ENCODE measurements at regions not wholly inside any gene's neighbourhood (a gene's known extent, or its start where the extent isn't known, plus 50 kb on each side); places are given as distances from the start of the nearest gene placed in this dataset.

DNA sequence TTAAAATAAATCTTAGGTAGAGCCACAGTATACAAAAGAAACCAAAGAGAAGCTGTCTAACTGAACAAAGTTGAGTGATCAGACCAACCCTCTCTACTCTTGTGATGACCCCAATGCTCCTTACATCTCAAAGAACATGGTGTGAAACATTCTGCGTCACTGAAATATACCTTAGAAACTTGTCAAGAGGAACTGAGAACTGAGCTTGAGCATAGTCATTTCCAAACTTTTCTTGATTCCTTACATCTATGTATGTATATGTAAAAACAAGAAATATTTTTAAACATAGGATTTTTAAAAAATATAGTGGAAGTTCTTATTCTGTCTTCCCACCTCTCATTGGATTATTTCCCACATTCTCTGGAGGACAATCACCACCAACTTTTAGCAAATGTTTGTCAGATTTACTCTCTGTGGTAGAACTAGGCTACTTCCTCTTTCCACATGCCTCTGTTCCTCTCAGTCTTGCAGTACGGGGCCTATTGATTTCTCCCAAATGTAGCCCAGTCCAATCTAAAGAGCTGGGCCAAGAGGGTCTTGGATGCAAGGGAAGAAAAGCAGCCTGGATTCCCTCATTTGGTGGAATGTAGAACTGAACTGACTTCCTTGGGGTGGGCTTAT is 98.2 kb upstream of the HHIP start:
- ATAC-seq (ENCODE audit: low read depth) (no peak), DNase-seq (ENCODE audit: low spot score) (no peak)
- Histone ChIP-seq H3K9me3 (ENCODE audit: severe bottlenecking) (no peaks in the 10 kb centered on the region), H3K27ac (ENCODE audit: poor library complexity, severe bottlenecking) (no peak overlapping the region), H3K36me3 (ENCODE audit: low read depth) (no peaks in the 10 kb centered on the region), H3K4me1 (ENCODE audit: insufficient read depth, poor library complexity, severe bottlenecking) (no peaks in the 10 kb centered on the region), H3K4me3 (ENCODE audit: severe bottlenecking) (no peak overlapping the region), H3K27me3 (ENCODE audit: insufficient read depth, poor library complexity, severe bottlenecking) (no peaks in the 10 kb centered on the region)
- TF ChIP-seq, protein P1, sequence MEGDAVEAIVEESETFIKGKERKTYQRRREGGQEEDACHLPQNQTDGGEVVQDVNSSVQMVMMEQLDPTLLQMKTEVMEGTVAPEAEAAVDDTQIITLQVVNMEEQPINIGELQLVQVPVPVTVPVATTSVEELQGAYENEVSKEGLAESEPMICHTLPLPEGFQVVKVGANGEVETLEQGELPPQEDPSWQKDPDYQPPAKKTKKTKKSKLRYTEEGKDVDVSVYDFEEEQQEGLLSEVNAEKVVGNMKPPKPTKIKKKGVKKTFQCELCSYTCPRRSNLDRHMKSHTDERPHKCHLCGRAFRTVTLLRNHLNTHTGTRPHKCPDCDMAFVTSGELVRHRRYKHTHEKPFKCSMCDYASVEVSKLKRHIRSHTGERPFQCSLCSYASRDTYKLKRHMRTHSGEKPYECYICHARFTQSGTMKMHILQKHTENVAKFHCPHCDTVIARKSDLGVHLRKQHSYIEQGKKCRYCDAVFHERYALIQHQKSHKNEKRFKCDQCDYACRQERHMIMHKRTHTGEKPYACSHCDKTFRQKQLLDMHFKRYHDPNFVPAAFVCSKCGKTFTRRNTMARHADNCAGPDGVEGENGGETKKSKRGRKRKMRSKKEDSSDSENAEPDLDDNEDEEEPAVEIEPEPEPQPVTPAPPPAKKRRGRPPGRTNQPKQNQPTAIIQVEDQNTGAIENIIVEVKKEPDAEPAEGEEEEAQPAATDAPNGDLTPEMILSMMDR (IDR thresholded peaks at IDR 0.05; ENCODE audit: poor library complexity, severe bottlenecking): no peak

DNA sequence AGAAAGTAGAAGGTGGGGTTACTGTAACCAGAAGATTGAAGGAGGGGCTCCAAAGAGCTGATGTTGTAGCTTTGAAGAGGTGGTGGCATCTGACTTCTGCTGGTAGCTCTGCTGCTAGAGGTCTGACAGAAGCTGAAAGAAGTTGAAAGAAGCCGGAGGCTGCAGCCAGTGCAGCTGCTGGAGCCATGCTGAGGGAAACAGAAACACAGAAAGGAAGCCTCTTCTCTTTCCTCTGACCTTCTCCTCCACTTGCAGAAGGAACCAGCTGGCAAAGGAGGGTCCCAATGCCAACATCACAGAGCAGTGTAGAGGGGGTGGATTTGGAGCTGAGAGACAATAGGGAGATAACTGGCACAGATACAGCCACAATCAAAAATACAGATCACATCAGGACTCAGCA is 89.3 kb upstream of the HHIP start:
- ATAC-seq (ENCODE audit: low read depth) (no peak), DNase-seq (ENCODE audit: low spot score) (no peak)
- Histone ChIP-seq H3K9me3 (ENCODE audit: severe bottlenecking) (no peaks in the 10 kb centered on the region), H3K36me3 (ENCODE audit: low read depth) (no peaks in the 10 kb centered on the region), H3K27me3 (ENCODE audit: insufficient read depth, poor library complexity, severe bottlenecking) (no peaks in the 10 kb centered on the region), H3K4me1 (ENCODE audit: insufficient read depth, poor library complexity, severe bottlenecking) (no peaks in the 10 kb centered on the region), H3K27ac (ENCODE audit: poor library complexity, severe bottlenecking) (no peak overlapping the region), H3K4me3 (ENCODE audit: severe bottlenecking) (no peak overlapping the region)
- TF ChIP-seq, protein P1 (IDR thresholded peaks at IDR 0.05; ENCODE audit: poor library complexity, severe bottlenecking): no peak

DNA sequence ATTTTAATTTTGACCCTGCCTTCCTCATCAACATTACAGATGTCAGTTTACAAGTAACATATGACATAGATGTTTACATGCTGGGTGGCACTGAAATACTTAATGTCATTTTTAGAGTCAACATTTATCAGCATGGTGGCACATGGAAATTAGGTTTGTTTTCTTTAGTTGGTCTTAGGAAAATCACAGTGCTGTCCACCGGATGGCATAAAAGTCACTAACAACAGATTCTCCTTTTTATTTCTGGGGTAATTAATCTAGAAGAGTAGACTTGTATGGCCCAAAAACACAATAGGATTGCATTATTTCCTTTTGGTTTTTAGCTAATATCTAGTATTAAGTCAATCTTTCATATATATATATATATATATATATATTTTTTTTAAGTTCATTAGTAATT is 88.6 kb upstream of the HHIP start:
- Histone ChIP-seq H3K4me3 (ENCODE audit: severe bottlenecking) (no peak overlapping the region), H3K27ac (ENCODE audit: poor library complexity, severe bottlenecking) (no peak overlapping the region), H3K36me3 (ENCODE audit: low read depth) (no peaks in the 10 kb centered on the region), H3K9me3 (ENCODE audit: severe bottlenecking) (no peaks in the 10 kb centered on the region), H3K4me1 (ENCODE audit: insufficient read depth, poor library complexity, severe bottlenecking) (no peaks in the 10 kb centered on the region), H3K27me3 (ENCODE audit: insufficient read depth, poor library complexity, severe bottlenecking) (no peaks in the 10 kb centered on the region)
- TF ChIP-seq, protein P1 (IDR thresholded peaks at IDR 0.05; ENCODE audit: poor library complexity, severe bottlenecking): peak; percentile 29
- ATAC-seq (ENCODE audit: low read depth) (no peak), DNase-seq (ENCODE audit: low spot score) (no peak)

DNA sequence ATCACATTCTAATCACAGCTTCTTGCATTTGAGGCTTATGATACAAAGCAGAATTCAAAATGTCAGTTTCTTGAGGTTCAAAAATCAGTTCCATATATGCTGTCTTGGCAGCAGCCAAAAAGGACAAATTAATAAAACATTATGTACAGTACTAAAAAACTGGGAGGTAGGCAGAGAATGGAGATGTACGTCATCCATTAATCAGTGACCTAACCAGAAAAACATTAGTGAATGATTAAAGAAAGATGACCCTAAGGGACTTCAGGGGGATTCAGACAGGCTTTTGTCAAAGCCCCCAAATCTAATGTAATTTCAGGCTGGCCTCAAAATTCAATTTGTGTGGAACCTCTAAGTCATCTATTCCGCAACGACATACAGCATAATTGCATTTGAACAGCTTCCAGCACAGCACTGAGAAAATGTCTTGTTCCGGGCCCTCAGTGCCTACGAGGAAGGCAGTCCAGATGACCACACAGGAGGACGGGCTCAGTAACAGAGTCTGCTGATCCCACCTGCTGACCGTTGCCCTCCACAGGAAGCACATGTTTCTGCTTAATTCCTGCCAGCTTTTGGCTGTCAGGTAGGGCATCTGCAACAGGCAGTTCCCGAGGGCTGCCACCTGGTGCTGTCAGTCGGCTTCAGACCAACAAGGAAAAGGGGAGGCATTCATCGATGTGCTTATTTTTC is 83.8 kb upstream of the HHIP start:
- no peaks in the 10 kb centered on the region for H3K4me1 ChIP-seq (ENCODE audit: insufficient read depth, poor library complexity, severe bottlenecking)
- H3K27ac ChIP-seq (ENCODE audit: poor library complexity, severe bottlenecking): no peak overlapping the region
- H3K27me3 ChIP-seq (ENCODE audit: insufficient read depth, poor library complexity, severe bottlenecking): no peaks in the 10 kb centered on the region
- no peak for DNase-seq (ENCODE audit: low spot score)
- H3K9me3 ChIP-seq (ENCODE audit: severe bottlenecking): no peaks in the 10 kb centered on the region
- peak; percentile 38; the same call in 1 of the 3 replicates for ATAC-seq (ENCODE audit: low read depth)
- no peaks in the 10 kb centered on the region for H3K36me3 ChIP-seq (ENCODE audit: low read depth)
- no peak overlapping the region for H3K4me3 ChIP-seq (ENCODE audit: severe bottlenecking)
- TF ChIP-seq, protein P1 (IDR thresholded peaks at IDR 0.05; ENCODE audit: poor library complexity, severe bottlenecking): peak; percentile 21

DNA sequence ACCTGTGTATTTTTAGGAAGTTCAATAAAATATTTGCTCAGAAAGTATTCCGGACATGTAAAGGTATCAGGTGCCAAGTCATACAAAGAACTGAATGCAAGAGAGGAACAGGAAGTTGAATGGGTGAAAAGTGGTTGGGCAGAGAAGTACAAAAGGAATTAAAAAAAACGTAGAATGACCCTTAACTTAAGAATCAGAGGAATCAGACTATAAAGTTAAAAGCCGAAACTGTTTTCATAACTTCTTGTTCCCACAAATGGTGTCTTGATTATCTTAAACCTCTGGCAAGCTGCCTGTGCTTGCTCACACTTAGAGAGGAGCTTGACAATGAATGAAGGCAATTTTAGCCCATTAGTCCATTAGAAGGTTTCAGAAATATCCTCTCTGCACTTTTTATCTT is 81.6 kb upstream of the HHIP start:
- no peak for ATAC-seq (ENCODE audit: low read depth)
- no peaks in the 10 kb centered on the region for H3K36me3 ChIP-seq (ENCODE audit: low read depth)
- H3K4me1 ChIP-seq (ENCODE audit: insufficient read depth, poor library complexity, severe bottlenecking): no peaks in the 10 kb centered on the region
- TF ChIP-seq, protein P1 (IDR thresholded peaks at IDR 0.05; ENCODE audit: poor library complexity, severe bottlenecking): no peak
- H3K9me3 ChIP-seq (ENCODE audit: severe bottlenecking): no peaks in the 10 kb centered on the region
- no peak overlapping the region for H3K27ac ChIP-seq (ENCODE audit: poor library complexity, severe bottlenecking)
- H3K4me3 ChIP-seq (ENCODE audit: severe bottlenecking): no peak overlapping the region
- no peaks in the 10 kb centered on the region for H3K27me3 ChIP-seq (ENCODE audit: insufficient read depth, poor library complexity, severe bottlenecking)
- no peak for DNase-seq (ENCODE audit: low spot score)
